GM10248 (cell line): ENCODE measurements at regions not wholly inside any gene's neighbourhood (a gene's known extent, or its start where the extent isn't known, plus 50 kb on each side); places are given as distances from the start of the nearest gene placed in this dataset.

ENCODE experiments used
- CTCF ChIA-PET: fragments of 300-600 bp; sonication (Branson Sonifier 250); formaldehyde crosslinking; extraction: SDS; loops from one replicate; lab custom pipeline; 2021; ENCODE audit warnings: antibody characterized with exemption; lab: Yijun Ruan, JAX
- POLR2A ChIA-PET: fragments of 350-650 bp; sonication (Branson Sonifier 250); formaldehyde crosslinking; extraction: SDS; loops from one replicate; lab custom pipeline; 2020; ENCODE audit warnings: antibody characterized with exemption; lab: Yijun Ruan, JAX
- DNase-seq: peaks from one replicate; pipeline ENCODE4 v3.0.0; 2012; ENCODE audit errors: extremely low spot score
- TF ChIP-seq, protein P1 (sequence below): IDR thresholded peaks from 2 replicates; pipeline ENCODE4 v1.5.1; 2012; ENCODE audit warnings: mild to moderate bottlenecking, low read depth; ENCODE audit errors: extremely low read depth, missing control alignments, control extremely low read depth

DNA sequence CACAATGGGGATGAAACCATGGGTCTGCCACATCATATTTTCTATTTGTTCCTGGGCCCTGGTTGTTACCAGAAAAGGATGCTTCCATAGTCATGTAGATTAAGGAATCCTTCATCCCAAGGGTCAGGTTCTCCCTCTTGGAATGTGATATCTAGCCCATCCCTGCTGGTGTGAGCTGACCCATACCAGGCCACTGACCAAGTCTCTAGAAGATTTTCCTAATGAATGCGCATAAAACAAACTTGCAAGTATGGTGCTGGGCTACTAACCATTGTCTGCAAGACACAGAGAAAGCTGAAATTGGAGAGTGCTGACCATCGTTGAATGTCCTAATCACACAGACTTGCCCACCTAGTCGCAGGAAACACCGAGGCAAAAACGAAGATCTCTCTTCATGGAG lies 972.6 kb downstream of the EFNA5 start:
- CTCF ChIA-PET = interaction anchor here (1.0 to 2.0 kb wide), 2 partner anchors 10 to 31 kb away, joined by 3 to 5 read pairs; no protein-coding TSS in a partner anchor
- POLR2A ChIA-PET = no interaction called here
- DNase-seq = no peak
- TF ChIP-seq, protein P1, sequence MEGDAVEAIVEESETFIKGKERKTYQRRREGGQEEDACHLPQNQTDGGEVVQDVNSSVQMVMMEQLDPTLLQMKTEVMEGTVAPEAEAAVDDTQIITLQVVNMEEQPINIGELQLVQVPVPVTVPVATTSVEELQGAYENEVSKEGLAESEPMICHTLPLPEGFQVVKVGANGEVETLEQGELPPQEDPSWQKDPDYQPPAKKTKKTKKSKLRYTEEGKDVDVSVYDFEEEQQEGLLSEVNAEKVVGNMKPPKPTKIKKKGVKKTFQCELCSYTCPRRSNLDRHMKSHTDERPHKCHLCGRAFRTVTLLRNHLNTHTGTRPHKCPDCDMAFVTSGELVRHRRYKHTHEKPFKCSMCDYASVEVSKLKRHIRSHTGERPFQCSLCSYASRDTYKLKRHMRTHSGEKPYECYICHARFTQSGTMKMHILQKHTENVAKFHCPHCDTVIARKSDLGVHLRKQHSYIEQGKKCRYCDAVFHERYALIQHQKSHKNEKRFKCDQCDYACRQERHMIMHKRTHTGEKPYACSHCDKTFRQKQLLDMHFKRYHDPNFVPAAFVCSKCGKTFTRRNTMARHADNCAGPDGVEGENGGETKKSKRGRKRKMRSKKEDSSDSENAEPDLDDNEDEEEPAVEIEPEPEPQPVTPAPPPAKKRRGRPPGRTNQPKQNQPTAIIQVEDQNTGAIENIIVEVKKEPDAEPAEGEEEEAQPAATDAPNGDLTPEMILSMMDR = no peak

- CTCF ChIA-PET = no interaction called here
- TF ChIP-seq, protein P1 = no peak
- POLR2A ChIA-PET = no interaction called here
- no peak for DNase-seq
Observed at GRCh38 chr5:106691701-106692100, 979.0 kb downstream of the EFNA5 start.

- POLR2A ChIA-PET = no interaction called here
- DNase-seq = no peak
- TF ChIP-seq, protein P1 = no peak
- CTCF ChIA-PET = no interaction called here
Observed at GRCh38 chr5:106690585-106690984, 980.2 kb downstream of the EFNA5 start.

- TF ChIP-seq, protein P1 = no peak
- DNase-seq = no peak
- ChIA-PET POLR2A (no interaction called here), CTCF (interaction anchor here (1.3 kb wide), 2 partner anchors 9 to 138 kb away, joined by 3 to 4 read pairs; no protein-coding TSS in a partner anchor)
Observed at GRCh38 chr5:106680330-106680729, 990.4 kb downstream of the EFNA5 start.

- no peak for DNase-seq
- ChIA-PET CTCF (no interaction called here), POLR2A (no interaction called here)
- TF ChIP-seq, protein P1 = no peak
Observed at GRCh38 chr5:106677057-106677456, 993.7 kb downstream of the EFNA5 start.

DNA sequence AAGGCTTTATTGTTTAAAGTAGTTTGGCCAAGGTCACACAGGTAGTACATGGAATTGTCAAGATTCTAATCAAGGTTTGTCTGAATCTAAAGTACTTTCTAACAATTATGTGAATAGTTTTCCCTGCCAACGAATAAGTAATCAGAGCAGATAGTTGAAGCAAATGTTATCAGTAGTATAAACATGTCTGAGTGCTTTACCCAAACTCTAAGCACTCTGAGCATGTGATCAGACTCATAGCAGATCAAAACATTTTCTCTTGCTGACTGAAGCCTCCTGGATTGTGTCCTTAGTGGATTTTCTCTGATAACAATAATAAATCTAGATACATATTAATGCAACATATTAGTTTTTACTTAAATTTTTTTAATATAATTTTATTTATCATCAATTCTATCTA lies 995.0 kb downstream of the EFNA5 start:
- no peak for DNase-seq
- ChIA-PET POLR2A (no interaction called here), CTCF (no interaction called here)
- TF ChIP-seq, protein P1 = no peak
